SJSA1 (cell line): ENCODE measurements at regions not wholly inside any gene's neighbourhood (a gene's known extent, or its start where the extent isn't known, plus 50 kb on each side); places are given as distances from the start of the nearest gene placed in this dataset.

Experiments used
- DNase-seq, 2 experiments: peaks; one replicate each; pipeline ENCODE4 v3.0.0-alpha.2; 2015 to 2020; ENCODE audit warnings: low spot score in 2 of 2, low read depth in 1 of 2
- H3K27ac ChIP-seq: fragments of 250-450 bp; sonication (Bioruptor Pico); 2 replicates; pipeline ENCODE4 v1.5.1; 2020; ENCODE audit warnings: mild to moderate bottlenecking, moderate library complexity
- H3K27me3 ChIP-seq: fragments of 250-450 bp; sonication (Bioruptor Pico); replicated peaks from 2 replicates; pipeline ENCODE4 v1.5.1; 2020; ENCODE audit warnings: mild to moderate bottlenecking, moderate library complexity
- H3K36me3 ChIP-seq: fragments of 250-450 bp; sonication (Bioruptor Pico); 2 replicates; pipeline ENCODE4 v1.5.1; 2020; ENCODE audit warnings: mild to moderate bottlenecking
- H3K4me1 ChIP-seq: fragments of 250-450 bp; sonication (Bioruptor Pico); replicated peaks from 2 replicates; pipeline ENCODE4 v1.6.1; 2021; ENCODE audit warnings: mild to moderate bottlenecking
- H3K4me3 ChIP-seq: fragments of 250-450 bp; sonication (Bioruptor Pico); 2 replicates; pipeline ENCODE4 v1.5.1; 2020; ENCODE audit warnings: mild to moderate bottlenecking
- H3K9me3 ChIP-seq: fragments of 250-450 bp; sonication (Bioruptor Pico); replicated peaks from 2 replicates; pipeline ENCODE4 v1.5.1; 2020; ENCODE audit warnings: mild to moderate bottlenecking

GRCh38 chr12:5348057-5348456, 83.9 kb upstream of the NTF3 start:
- Histone ChIP-seq H3K36me3 (no peaks in the 10 kb centered on the region), H3K27ac (no peak overlapping the region), H3K4me3 (no peak overlapping the region), H3K27me3 (peaks cover 6% of the 10 kb centered on the region; the same call in 1 of the 2 replicates), H3K4me1 (no peaks in the 10 kb centered on the region), H3K9me3 (no peaks in the 10 kb centered on the region)
- no peak for DNase-seq

GRCh38 chr12:5348491-5348890, 83.4 kb upstream of the NTF3 start:
- H3K27me3 ChIP-seq = peaks cover 6% of the 10 kb centered on the region; the same call in 1 of the 2 replicates
- H3K36me3 ChIP-seq = no peaks in the 10 kb centered on the region
- no peak for DNase-seq
- H3K27ac ChIP-seq = no peak overlapping the region
- no peaks in the 10 kb centered on the region for H3K4me1 ChIP-seq
- H3K4me3 ChIP-seq = no peak overlapping the region
- H3K9me3 ChIP-seq = no peaks in the 10 kb centered on the region

- Histone ChIP-seq H3K36me3 (no peaks in the 10 kb centered on the region), H3K4me3 (no peak overlapping the region), H3K4me1 (no peaks in the 10 kb centered on the region), H3K27ac (no peak overlapping the region), H3K27me3 (peaks cover 6% of the 10 kb centered on the region; the same call in 1 of the 2 replicates), H3K9me3 (no peaks in the 10 kb centered on the region)
- DNase-seq = no peak
Observed at GRCh38 chr12:5364036-5364770, 67.7 kb upstream of the NTF3 start.

- Histone ChIP-seq H3K4me3 (no peak overlapping the region), H3K4me1 (no peaks in the 10 kb centered on the region), H3K36me3 (no peaks in the 10 kb centered on the region), H3K27me3 (peaks cover 4% of the 10 kb centered on the region; the same call in 1 of the 2 replicates), H3K9me3 (no peaks in the 10 kb centered on the region), H3K27ac (no peak overlapping the region)
- DNase-seq = no peak
Observed at GRCh38 chr12:5369298-5369697, 62.6 kb upstream of the NTF3 start.

GRCh38 chr12:5371631-5372030, 60.3 kb upstream of the NTF3 start:
- no peak for DNase-seq
- Histone ChIP-seq H3K36me3 (no peaks in the 10 kb centered on the region), H3K4me1 (no peaks in the 10 kb centered on the region), H3K27ac (no peak overlapping the region), H3K27me3 (0 out of 2 replicates have a peak, but pooled peaks cover 3% of the 10 kb centered on the region), H3K4me3 (no peak overlapping the region), H3K9me3 (no peaks in the 10 kb centered on the region)

- H3K27ac ChIP-seq = no peak overlapping the region
- no peaks in the 10 kb centered on the region for H3K9me3 ChIP-seq
- H3K4me1 ChIP-seq = no peaks in the 10 kb centered on the region
- H3K27me3 ChIP-seq = no peaks in the 10 kb centered on the region
- DNase-seq = no peak
- H3K36me3 ChIP-seq = no peaks in the 10 kb centered on the region
- H3K4me3 ChIP-seq = no peak overlapping the region
Observed at GRCh38 chr12:5374713-5375112, 57.2 kb upstream of the NTF3 start.

GRCh38 chr12:5375547-5376295, 56.2 kb upstream of the NTF3 start:
- H3K27ac ChIP-seq = no peak overlapping the region
- no peaks in the 10 kb centered on the region for H3K4me1 ChIP-seq

GRCh38 chr12:5376591-5377207, 55.2 kb upstream of the NTF3 start:
- Histone ChIP-seq H3K9me3 (no peaks in the 10 kb centered on the region), H3K36me3 (no peaks in the 10 kb centered on the region), H3K27ac (no peak overlapping the region), H3K4me3 (no peak overlapping the region), H3K4me1 (no peaks in the 10 kb centered on the region), H3K27me3 (no peaks in the 10 kb centered on the region)
- DNase-seq = no peak

More at GRCh38 chr12:5375547-5376295, 56.2 kb upstream of the NTF3 start:
- Histone ChIP-seq H3K36me3 (no peaks in the 10 kb centered on the region), H3K4me3 (no peak overlapping the region), H3K27me3 (no peaks in the 10 kb centered on the region), H3K9me3 (no peaks in the 10 kb centered on the region)
- DNase-seq = no peak

GRCh38 chr12:5377997-5378592, 53.8 kb upstream of the NTF3 start:
- no peaks in the 10 kb centered on the region for H3K27me3 ChIP-seq
- H3K27ac ChIP-seq = no peak overlapping the region
- DNase-seq = no peak
- H3K9me3 ChIP-seq = no peaks in the 10 kb centered on the region
- no peaks in the 10 kb centered on the region for H3K4me1 ChIP-seq
- H3K36me3 ChIP-seq = no peaks in the 10 kb centered on the region
- H3K4me3 ChIP-seq = no peak overlapping the region

GRCh38 chr12:5379749-5380496, 52.0 kb upstream of the NTF3 start:
- no peak for DNase-seq
- Histone ChIP-seq H3K27me3 (no peaks in the 10 kb centered on the region; the same call in 1 of the 2 replicates), H3K36me3 (no peaks in the 10 kb centered on the region), H3K27ac (no peak overlapping the region), H3K4me1 (no peaks in the 10 kb centered on the region), H3K9me3 (no peaks in the 10 kb centered on the region), H3K4me3 (no peak overlapping the region)
